Sciatic nerve (tissue), 2 donors: ENCODE measurements at regions not wholly inside any gene's neighbourhood (a gene's known extent, or its start where the extent isn't known, plus 50 kb on each side); places are given as distances from the start of the nearest gene placed in this dataset.
"Not testable (repeated sequence)": the region's sequence is repeated elsewhere in the genome, so short reads cannot be mapped to it uniquely, and the experiment has no call there.

ENCODE experiments used
- ATAC-seq: fragments of 200-7000 bp; cut with Tn5 transposase; one replicate; pipeline ENCODE4 v1.9.1; 2020; ENCODE audit warnings: mild to moderate bottlenecking, moderate library complexity
- DNase-seq: peaks from one replicate; pipeline ENCODE4 v3.0.0-alpha.2; 2020; ENCODE audit warnings: low spot score
- intact Hi-C: fragments of 100-400 bp; cut with DNase I; formaldehyde crosslinking; loops from one replicate; pipeline ENCODE4 v1.14.2; 2022
- donor health status: DM: no; HTN: no; CAD: no.
- donor health status: DM: no; HTN: no; CAD: no.

DNA sequence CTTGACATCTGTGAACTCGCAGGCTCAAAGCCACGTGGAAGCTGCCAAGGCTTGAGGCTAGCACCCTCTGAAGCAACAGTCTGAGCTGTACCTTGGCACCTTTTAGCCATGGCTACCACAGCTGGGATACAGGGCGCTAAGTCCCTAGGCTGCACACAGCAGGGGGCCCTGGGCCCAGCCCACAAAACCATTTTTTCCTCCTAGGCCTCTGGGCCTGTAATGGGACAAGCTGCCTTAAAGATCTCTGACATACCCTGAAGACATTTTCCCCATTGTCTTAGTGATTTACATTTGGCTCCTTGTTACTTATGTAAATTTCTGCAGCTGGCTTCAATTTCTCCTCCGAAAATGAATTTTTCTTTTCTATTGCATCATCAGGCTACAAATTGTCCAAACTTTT lies 455.9 kb downstream of the TDRD3 start:
- no peak for ATAC-seq
- intact Hi-C loops = loop anchor here (10.0 kb wide), 1 partner anchor 1752 kb away; no protein-coding TSS in a partner anchor
- no peak for DNase-seq

GRCh38 chr13:60851378-60851777 lies 454.4 kb downstream of the TDRD3 start:
- DNase-seq (no peak), ATAC-seq (no peak)
- intact Hi-C loops = loop anchor here (10.0 kb wide), 1 partner anchor 1753 kb away; no protein-coding TSS in a partner anchor

DNA sequence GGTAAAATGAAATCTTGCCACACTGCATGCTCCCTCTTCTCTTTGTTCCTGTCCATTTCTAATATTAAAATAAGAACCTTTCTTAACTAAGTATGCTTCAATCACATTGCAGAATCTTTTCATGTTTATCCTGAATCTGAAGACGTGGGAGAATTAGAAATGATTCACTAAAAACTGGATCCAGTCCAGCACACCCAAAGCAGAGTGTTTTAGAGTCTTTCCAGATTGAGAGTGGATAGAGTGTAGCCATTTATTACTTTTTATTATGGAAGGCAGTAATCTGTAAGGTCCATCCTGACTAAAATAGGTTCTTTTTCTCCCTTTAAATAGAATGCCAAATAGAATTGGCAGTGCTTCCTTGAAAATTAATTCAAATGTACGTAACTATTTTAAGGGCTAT lies 453.5 kb downstream of the TDRD3 start:
- ATAC-seq (no peak), DNase-seq (no peak)
- intact Hi-C loops = loop anchor here (10.0 kb wide), 1 partner anchor 1754 kb away; no protein-coding TSS in a partner anchor

GRCh38 chr13:60838581-60838980 lies 441.6 kb downstream of the TDRD3 start:
- ATAC-seq (no peak), DNase-seq (no peak)
- intact Hi-C loops = no loop called here

GRCh38 chr13:60837806-60838205 lies 440.8 kb downstream of the TDRD3 start:
- intact Hi-C loops = no loop called here
- ATAC-seq = no peak
- no peak for DNase-seq

DNA sequence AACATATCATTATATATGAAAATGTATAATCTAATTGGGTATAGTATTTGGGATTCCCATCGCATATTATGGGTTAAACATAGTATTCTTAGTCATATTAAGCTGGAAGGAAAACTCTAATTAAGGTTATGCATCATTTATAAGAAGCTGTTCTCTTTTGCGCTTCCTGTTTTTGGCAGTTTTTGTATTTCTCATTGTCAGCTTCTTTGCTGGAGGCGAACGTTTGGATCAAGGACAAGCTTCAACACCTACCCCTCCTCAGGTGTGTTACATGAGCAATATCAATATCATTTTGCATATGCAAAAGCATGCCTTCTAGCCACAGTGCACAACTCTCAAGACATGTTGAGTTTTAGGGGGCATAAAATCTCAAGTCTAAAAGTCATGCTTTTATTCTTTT lies 439.8 kb downstream of the TDRD3 start:
- ATAC-seq (no peak), DNase-seq (no peak)
- intact Hi-C loops = no loop called here

GRCh38 chr13:60811581-60811980 lies 414.6 kb downstream of the TDRD3 start:
- ATAC-seq (no peak), DNase-seq (no peak)
- intact Hi-C loops = no loop called here

DNA sequence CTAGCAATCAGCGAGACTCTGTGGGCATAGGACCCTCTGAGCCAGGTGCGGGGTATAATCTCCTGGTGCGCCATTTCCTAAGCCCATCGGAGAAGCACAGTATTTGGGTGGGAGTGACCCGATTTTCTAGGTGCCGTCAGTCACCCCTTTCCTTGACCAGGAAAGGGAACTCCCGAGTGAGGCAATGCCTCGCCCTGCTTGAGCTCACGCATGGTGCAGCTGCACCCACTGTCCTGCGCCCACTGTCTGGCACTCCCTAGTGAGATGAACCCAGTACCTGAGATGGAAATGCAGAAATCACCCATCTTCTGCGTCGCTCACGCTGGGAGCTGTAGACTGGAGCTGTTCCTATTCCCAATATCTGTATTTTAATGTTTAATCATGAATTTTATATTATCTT lies 408.6 kb downstream of the TDRD3 start:
- intact Hi-C loops, DNase-seq, ATAC-seq: not testable (repeated sequence)

DNA sequence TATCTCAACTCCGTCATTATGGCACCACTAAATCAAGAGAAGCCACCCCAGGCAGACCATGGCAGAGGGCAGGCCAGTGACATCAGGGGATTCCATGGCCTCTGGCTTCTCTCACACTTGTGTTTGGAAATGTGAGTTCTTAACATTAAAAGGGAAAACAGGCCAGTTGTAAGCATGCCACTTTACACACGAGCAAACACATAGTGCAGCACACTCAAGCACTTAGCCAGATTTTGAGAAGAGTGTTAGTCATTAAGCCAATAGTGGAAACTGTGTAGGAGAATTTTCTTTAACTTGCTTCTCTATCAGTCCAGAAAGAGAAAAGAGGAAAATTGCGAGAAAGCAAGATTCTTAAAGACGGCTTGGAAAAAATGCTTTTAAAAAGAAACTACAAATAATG lies 401.5 kb downstream of the TDRD3 start:
- intact Hi-C loops = no loop called here
- ATAC-seq (no peak), DNase-seq (no peak)

DNA sequence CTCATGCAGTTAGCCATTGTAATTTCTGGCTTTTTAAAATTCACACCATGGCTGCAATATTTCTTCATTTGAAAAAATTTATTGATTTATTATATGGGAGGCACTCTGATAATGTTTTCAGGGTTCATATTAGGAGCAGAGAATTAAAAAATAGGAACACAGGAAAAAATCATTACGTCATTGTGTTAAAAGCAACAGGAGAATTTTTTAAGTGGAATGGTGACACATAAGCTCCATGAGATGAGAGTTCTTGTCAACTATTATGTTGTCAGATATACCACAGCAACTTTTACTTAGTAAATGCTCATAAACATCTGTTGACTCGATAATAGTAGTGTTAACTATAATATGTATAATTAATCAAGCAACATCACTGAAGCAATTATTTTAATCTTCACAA lies 400.1 kb downstream of the TDRD3 start:
- ATAC-seq = no peak
- no peak for DNase-seq
- intact Hi-C loops = no loop called here

GRCh38 chr13:60794751-60795150 lies 397.7 kb downstream of the TDRD3 start:
- no peak for ATAC-seq
- DNase-seq = no peak
- intact Hi-C loops = no loop called here

DNA sequence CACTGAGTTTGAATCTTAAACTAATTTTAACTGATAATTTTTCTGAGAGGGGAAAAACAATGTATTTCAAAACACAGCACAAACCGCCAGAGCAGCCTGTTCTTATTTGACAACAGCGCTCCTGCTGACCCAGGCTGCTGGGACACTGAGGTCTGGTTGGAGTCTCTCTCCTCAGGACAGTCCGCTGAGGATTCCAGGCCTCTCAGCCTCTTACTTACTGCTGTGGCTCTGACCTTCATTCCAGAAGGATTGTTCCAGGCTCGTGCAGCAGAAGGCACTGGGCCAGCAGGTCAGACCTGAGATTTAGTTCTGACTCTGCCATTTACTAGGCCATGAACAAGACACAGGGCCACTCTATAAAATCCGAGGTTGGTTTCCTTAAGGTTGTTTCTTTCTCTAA lies 393.6 kb downstream of the TDRD3 start:
- ATAC-seq (no peak), DNase-seq (no peak)
- intact Hi-C loops = no loop called here

- peak; percentile 55 for ATAC-seq
- no peak for DNase-seq
- intact Hi-C loops = no loop called here
Observed at GRCh38 chr13:60788156-60788829, 391.3 kb downstream of the TDRD3 start.

DNA sequence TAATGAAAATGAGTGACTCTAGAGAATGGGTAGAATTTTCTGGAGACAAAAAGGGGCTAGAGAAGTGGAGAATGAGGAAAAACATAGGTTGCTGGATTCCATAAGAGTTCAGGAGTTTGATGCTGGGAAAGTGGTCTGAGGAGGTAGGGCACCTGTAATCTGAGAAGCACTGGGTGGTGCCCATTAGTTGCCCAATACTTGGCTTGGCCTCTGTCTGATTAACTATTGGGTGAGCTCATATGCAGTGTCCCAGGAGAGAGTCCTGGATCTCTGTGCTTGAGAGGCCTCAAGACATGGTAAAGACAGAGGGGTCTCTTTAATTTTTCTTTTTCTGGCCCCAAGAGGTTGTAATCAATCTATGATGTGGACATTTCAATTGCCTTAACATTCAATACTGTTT lies 390.1 kb downstream of the TDRD3 start:
- intact Hi-C loops = no loop called here
- ATAC-seq (no peak), DNase-seq (no peak)

GRCh38 chr13:60772726-60773125 lies 375.7 kb downstream of the TDRD3 start:
- ATAC-seq (no peak), DNase-seq (no peak)
- intact Hi-C loops = no loop called here

GRCh38 chr13:60765700-60766411 lies 368.8 kb downstream of the TDRD3 start:
- intact Hi-C loops = no loop called here
- ATAC-seq (no peak), DNase-seq (no peak)

GRCh38 chr13:60759499-60759898 lies 362.5 kb downstream of the TDRD3 start:
- ATAC-seq = no peak
- no peak for DNase-seq
- intact Hi-C loops = no loop called here

DNA sequence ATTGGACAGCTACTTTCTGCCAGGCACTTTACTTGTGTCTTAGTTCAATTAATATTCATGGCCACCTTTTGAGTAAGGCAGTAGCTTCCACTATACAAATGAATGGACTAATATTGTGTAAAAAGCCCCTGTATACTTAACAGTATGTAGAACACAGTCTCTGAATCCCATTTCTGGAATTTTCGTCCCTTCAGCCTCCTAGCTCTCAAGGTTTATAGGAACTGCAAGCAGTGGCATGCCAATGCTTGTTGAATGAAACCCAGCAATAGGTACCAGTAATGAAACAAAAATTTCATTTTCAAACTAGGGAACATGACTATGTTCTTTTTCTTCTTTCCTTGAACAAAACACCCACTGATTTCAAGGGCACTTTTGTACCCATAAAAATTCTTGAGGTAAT lies 361.6 kb downstream of the TDRD3 start:
- no peak for DNase-seq
- ATAC-seq = no peak

GRCh38 chr13:60757501-60758215 lies 360.6 kb downstream of the TDRD3 start:
- ATAC-seq = no peak
- intact Hi-C loops = no loop called here
- DNase-seq = no peak

More for the DNA sequence above, 361.6 kb downstream of the TDRD3 start:
- intact Hi-C loops = no loop called here

DNA sequence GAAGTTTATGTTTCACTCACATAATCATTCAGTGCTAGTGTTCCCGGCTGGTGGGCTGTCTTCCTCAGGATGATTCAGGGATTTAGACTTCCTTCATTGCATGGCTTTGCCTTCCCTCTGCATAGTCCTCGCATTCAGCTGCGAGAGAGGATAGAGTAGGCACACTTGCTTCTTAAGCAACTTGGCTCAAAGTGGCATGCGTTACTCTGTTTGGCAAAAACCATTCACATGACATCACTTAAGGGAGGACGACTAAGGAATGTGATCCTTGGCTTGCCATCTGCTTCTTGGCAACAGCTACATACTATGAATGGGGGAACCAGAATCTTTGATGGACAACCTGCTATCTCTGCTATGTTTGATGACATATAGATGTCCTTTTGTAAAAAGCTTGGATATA lies 359.3 kb downstream of the TDRD3 start:
- peak; percentile 36 for ATAC-seq
- DNase-seq = no peak
- intact Hi-C loops = no loop called here
